DOHH2 (cell line): ENCODE measurements at regions not wholly inside any gene's neighbourhood (a gene's known extent, or its start where the extent isn't known, plus 50 kb on each side); places are given as distances from the start of the nearest gene placed in this dataset.

Experiments
- H3F3A ChIP-seq: fragments of 200-600 bp; sonication (generic), shearing (Covaris generic); 2 replicates; pipeline ENCODE4 v1.6.0; 2016; ENCODE audit warnings: antibody characterized with exemption, mild to moderate bottlenecking; ENCODE audit not compliant: control insufficient read depth, insufficient read depth
- H3K27ac ChIP-seq: fragments of 200-600 bp; sonication (generic); 2 replicates; pipeline ENCODE4 v1.5.1; 2014; ENCODE audit warnings: low read depth, mild to moderate bottlenecking, low read length, moderate library complexity
- H3K27me3 ChIP-seq: fragments of 200-600 bp; sonication (generic); 2 replicates; pipeline ENCODE4 v1.6.1; 2014; ENCODE audit warnings: mild to moderate bottlenecking, low read length, mixed read lengths; ENCODE audit not compliant: control insufficient read depth
- H3K36me3 ChIP-seq: fragments of 200-600 bp; sonication (generic); 2 replicates; pipeline ENCODE4 v1.6.1; 2014; ENCODE audit warnings: mild to moderate bottlenecking, low read length, moderate library complexity, mixed read lengths; ENCODE audit not compliant: control insufficient read depth
- H3K4me1 ChIP-seq: fragments of 200-600 bp; sonication (generic); 2 replicates; pipeline ENCODE4 v1.6.1; 2014; ENCODE audit warnings: mild to moderate bottlenecking, low read length, mixed read lengths; ENCODE audit not compliant: control insufficient read depth
- H3K4me2 ChIP-seq: fragments of 200-600 bp; sonication (generic); 2 replicates; pipeline ENCODE4 v1.6.0; 2014; ENCODE audit warnings: mild to moderate bottlenecking, low read length, moderate library complexity
- H3K4me3 ChIP-seq: fragments of 200-600 bp; sonication (generic); 2 replicates; pipeline ENCODE4 v1.5.1; 2014; ENCODE audit warnings: mild to moderate bottlenecking, low read length, mixed read lengths
- H3K79me2 ChIP-seq: fragments of 200-600 bp; sonication (generic); 2 replicates; pipeline ENCODE4 v1.6.1; 2014; ENCODE audit warnings: mild to moderate bottlenecking, low read length, mixed read lengths; ENCODE audit not compliant: control insufficient read depth
- H3K9me2 ChIP-seq: fragments of 200-600 bp; sonication (generic); replicated peaks from 2 replicates; pipeline ENCODE4 v1.6.1; 2014; ENCODE audit warnings: mild to moderate bottlenecking, low read length, mixed read lengths; ENCODE audit not compliant: control insufficient read depth
- H3K9me3 ChIP-seq: fragments of 200-600 bp; sonication (generic); 2 replicates; pipeline ENCODE4 v1.6.1; 2014; ENCODE audit warnings: antibody characterized with exemption, low read length, mixed read lengths; ENCODE audit not compliant: control insufficient read depth, insufficient read depth
- H4K20me1 ChIP-seq: fragments of 200-600 bp; sonication (generic); 2 replicates; pipeline ENCODE4 v1.6.0; 2014; ENCODE audit warnings: low read depth, mild to moderate bottlenecking, antibody characterized with exemption, low read length, moderate library complexity; ENCODE audit not compliant: control insufficient read depth, insufficient read depth
- CTCF ChIP-seq: fragments of 200-600 bp; sonication (generic); IDR thresholded peaks from one replicate; pipeline ENCODE4 v1.5.1; 2014; ENCODE audit warnings: antibody characterized with exemption, mild to moderate bottlenecking, low read depth, low read length; ENCODE audit not compliant: poor library complexity, severe bottlenecking
- EZH2phosphoT487 ChIP-seq: fragments of 200-600 bp; sonication (generic); IDR thresholded peaks from 2 replicates; pipeline ENCODE4 v1.6.1; 2017; ENCODE audit warnings: borderline replicate concordance, mild to moderate bottlenecking, antibody characterized with exemption, low read length, moderate library complexity, mixed read lengths

- H4K20me1 ChIP-seq: no peaks in the 10 kb centered on the region
- H3F3A ChIP-seq: no peaks in the 10 kb centered on the region
- peaks cover 5% of the 10 kb centered on the region; the same call in 1 of the 2 replicates for H3K9me3 ChIP-seq
- H3K9me2 ChIP-seq: no peaks in the 10 kb centered on the region
- no peaks in the 10 kb centered on the region for H3K36me3 ChIP-seq
- H3K4me1 ChIP-seq: no peaks in the 10 kb centered on the region
- H3K4me3 ChIP-seq: no peak overlapping the region
- no peak overlapping the region for H3K4me2 ChIP-seq
- H3K79me2 ChIP-seq: no peaks in the 10 kb centered on the region
- no peak overlapping the region for H3K27ac ChIP-seq
- TF ChIP-seq CTCF (no peak), EZH2phosphoT487 (no peak)
- H3K27me3 ChIP-seq: no peaks in the 10 kb centered on the region
Observed at GRCh38 chr3:59150039-59150438, 100.2 kb upstream of the CFAP20DC start.

GRCh38 chr3:59149166-59149565 lies 99.3 kb upstream of the CFAP20DC start:
- Histone ChIP-seq H3K4me1 (no peaks in the 10 kb centered on the region), H3K27ac (no peak overlapping the region), H4K20me1 (no peaks in the 10 kb centered on the region), H3K9me2 (no peaks in the 10 kb centered on the region), H3K4me3 (no peak overlapping the region), H3K27me3 (no peaks in the 10 kb centered on the region), H3K36me3 (no peaks in the 10 kb centered on the region), H3K79me2 (no peaks in the 10 kb centered on the region), H3F3A (no peaks in the 10 kb centered on the region), H3K4me2 (no peak overlapping the region), H3K9me3 (peaks cover 5% of the 10 kb centered on the region; the same call in 1 of the 2 replicates)
- no peak for TF ChIP-seq EZH2phosphoT487
- TF ChIP-seq CTCF: no peak

- Histone ChIP-seq H3K27ac (no peak overlapping the region), H3K36me3 (no peaks in the 10 kb centered on the region), H3K9me3 (peaks cover 5% of the 10 kb centered on the region; the same call in 1 of the 2 replicates), H3F3A (no peaks in the 10 kb centered on the region), H3K4me1 (no peaks in the 10 kb centered on the region), H4K20me1 (no peaks in the 10 kb centered on the region), H3K9me2 (no peaks in the 10 kb centered on the region), H3K4me3 (no peak overlapping the region), H3K27me3 (no peaks in the 10 kb centered on the region), H3K79me2 (no peaks in the 10 kb centered on the region), H3K4me2 (no peak overlapping the region)
- TF ChIP-seq EZH2phosphoT487: no peak
- TF ChIP-seq CTCF: no peak
Observed at GRCh38 chr3:59143447-59143846, 93.6 kb upstream of the CFAP20DC start.
